PC-3 (cell line): ENCODE measurements at regions not wholly inside any gene's neighbourhood (a gene's known extent, or its start where the extent isn't known, plus 50 kb on each side); places are given as distances from the start of the nearest gene placed in this dataset.

Experiments
- ATAC-seq: fragments of 200-7000 bp; cut with Tn5 transposase; 2 replicates; pipeline ENCODE4 v1.9.1; 2020; ENCODE audit warnings: mild to moderate bottlenecking, moderate library complexity
- BruUV-seq: library from RNA; stranded (reverse); fragments of 400-500 nt; replicated peaks from 2 replicates; lab custom pipeline; 2021; lab: Mats Ljungman, UMichigan
- CTCF ChIA-PET: fragments of 300-600 bp; sonication (Branson Sonifier 250); formaldehyde crosslinking; loops from one replicate; lab custom pipeline; 2022; ENCODE audit warnings: antibody characterized with exemption; lab: Charles Lee
- POLR2A ChIA-PET: fragments of 300-600 bp; sonication (Branson Sonifier 250); formaldehyde crosslinking; loops from one replicate; lab custom pipeline; 2022; ENCODE audit warnings: antibody characterized with exemption; ENCODE audit not compliant: unreplicated experiment; lab: Charles Lee
- DNase-seq: peaks from one replicate; pipeline ENCODE4 v3.0.0-alpha.2; 2015
- H2AFZ ChIP-seq: fragments of 300-600 bp; sonication (generic); 2 replicates; pipeline ENCODE4 v1.6.0; 2016; ENCODE audit warnings: antibody characterized with exemption, low read length
- H3F3A ChIP-seq: fragments of 300-600 bp; sonication (generic); one replicate; pipeline ENCODE4 v1.6.0; 2017; ENCODE audit warnings: antibody characterized with exemption, low read length, control low read depth, mild to moderate bottlenecking; ENCODE audit not compliant: unreplicated experiment
- H3K27ac ChIP-seq: fragments of 300-600 bp; sonication (generic); 2 replicates; pipeline ENCODE4 v1.5.1; 2016; ENCODE audit warnings: mild to moderate bottlenecking, low read length
- H3K27me3 ChIP-seq: fragments of 300-600 bp; sonication (generic); 2 replicates; pipeline ENCODE4 v1.6.1; 2016; ENCODE audit warnings: low read length, mixed read lengths
- H3K36me3 ChIP-seq: fragments of 300-600 bp; sonication (generic); 2 replicates; pipeline ENCODE4 v1.6.1; 2016; ENCODE audit warnings: low read depth, mixed run types, low read length, mixed read lengths
- H3K4me1 ChIP-seq: fragments of 300-600 bp; sonication (generic); 2 replicates; pipeline ENCODE4 v1.5.1; 2016; ENCODE audit warnings: low read length; ENCODE audit not compliant: insufficient read depth
- H3K4me2 ChIP-seq: fragments of 300-600 bp; sonication (generic); 2 replicates; pipeline ENCODE4 v1.6.0; 2016; ENCODE audit warnings: low read length
- H3K4me3 ChIP-seq: fragments of 300-600 bp; sonication (generic); 2 replicates; pipeline ENCODE4 v1.5.1; 2016; ENCODE audit warnings: mild to moderate bottlenecking, low read length, mixed read lengths
- H3K79me2 ChIP-seq: fragments of 300-600 bp; sonication (generic); 2 replicates; pipeline ENCODE4 v1.6.1; 2017; ENCODE audit warnings: low read length, mixed read lengths
- H3K9ac ChIP-seq: fragments of 300-600 bp; sonication (generic); 2 replicates; pipeline ENCODE4 v1.6.0; 2016; ENCODE audit warnings: mild to moderate bottlenecking, low read length
- H3K9me2 ChIP-seq: fragments of 300-600 bp; sonication (generic); replicated peaks from 2 replicates; pipeline ENCODE4 v1.6.1; 2016; ENCODE audit warnings: mixed run types, low read length, mixed read lengths
- H3K9me3 ChIP-seq: fragments of 300-600 bp; sonication (generic); 2 replicates; pipeline ENCODE4 v1.6.1; 2016; ENCODE audit warnings: low read length, mixed read lengths
- H4K20me1 ChIP-seq: fragments of 300-600 bp; sonication (generic); 2 replicates; pipeline ENCODE4 v1.6.1; 2016; ENCODE audit warnings: low read length, mixed read lengths
- CTCF ChIP-seq: fragments of 300-600 bp; sonication (generic); conservative IDR thresholded peaks from 2 replicates; pipeline ENCODE4 v1.5.1; 2017; ENCODE audit warnings: antibody characterized with exemption, low read depth, mild to moderate bottlenecking, low read length
- EZH2 ChIP-seq: fragments of 300-600 bp; sonication (generic); IDR thresholded peaks from one replicate; pipeline ENCODE4 v1.6.1; 2017; ENCODE audit warnings: antibody characterized with exemption, mild to moderate bottlenecking, low read length; ENCODE audit not compliant: unreplicated experiment
- EZH2phosphoT487 ChIP-seq: fragments of 300-600 bp; sonication (generic); IDR thresholded peaks from 2 replicates; pipeline ENCODE4 v1.6.1; 2018; ENCODE audit warnings: mild to moderate bottlenecking, antibody characterized with exemption, low read length, borderline replicate concordance
- intact Hi-C: fragments of 100-400 bp; cut with micrococcal nuclease; formaldehyde crosslinking; loops from 2 replicates; pipeline ENCODE4 v1.9.0; 2023

DNA sequence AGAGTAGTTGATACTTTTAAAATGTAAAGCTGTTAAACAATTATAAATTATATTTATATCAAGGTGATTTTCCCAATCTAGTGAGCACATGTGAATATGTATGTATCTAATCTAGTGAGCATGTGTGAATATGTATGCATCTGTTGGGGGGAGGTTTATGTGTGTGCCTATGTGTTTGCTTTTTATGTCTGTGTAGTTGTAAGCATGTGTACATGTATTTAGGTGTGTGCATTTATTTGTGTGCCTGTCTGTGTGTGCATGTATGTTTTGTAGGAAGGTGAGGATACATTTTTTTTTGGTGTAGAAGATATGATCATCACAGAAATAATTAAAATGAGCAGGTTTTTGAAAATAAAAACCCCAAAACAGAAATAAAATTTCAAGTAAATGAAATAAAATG is 318.9 kb upstream of the CHRM3 start:
- Histone ChIP-seq H3K9me2 (no peaks in the 10 kb centered on the region), H2AFZ (no peak overlapping the region), H3K4me2 (no peak overlapping the region), H3K27me3 (no peaks in the 10 kb centered on the region), H3K36me3 (no peaks in the 10 kb centered on the region), H3K9me3 (no peaks in the 10 kb centered on the region), H3K27ac (no peak overlapping the region), H3K79me2 (no peaks in the 10 kb centered on the region), H3K4me1 (no peaks in the 10 kb centered on the region), H3K9ac (no peak overlapping the region), H3F3A (no peaks in the 10 kb centered on the region), H4K20me1 (no peaks in the 10 kb centered on the region), H3K4me3 (no peak overlapping the region)
- intact Hi-C loops, result no loop called here
- no TSS peak for BruUV-seq
- ChIA-PET CTCF (no interaction called here), POLR2A (no interaction called here)
- ATAC-seq, result no peak
- no peak for DNase-seq
- no peak for TF ChIP-seq EZH2
- TF ChIP-seq CTCF, result no peak
- TF ChIP-seq EZH2phosphoT487, result no peak

- no peaks in the 10 kb centered on the region for H4K20me1 ChIP-seq
- intact Hi-C loops, result no loop called here
- H3K27ac ChIP-seq, result no peak overlapping the region
- H3K4me2 ChIP-seq, result no peak overlapping the region
- no peaks in the 10 kb centered on the region for H3F3A ChIP-seq
- H3K9me2 ChIP-seq, result no peaks in the 10 kb centered on the region
- no peak overlapping the region for H2AFZ ChIP-seq
- TF ChIP-seq CTCF (no peak), EZH2phosphoT487 (no peak), EZH2 (no peak)
- no peak for ATAC-seq
- no peaks in the 10 kb centered on the region for H3K9me3 ChIP-seq
- DNase-seq, result no peak
- H3K36me3 ChIP-seq, result no peaks in the 10 kb centered on the region
- POLR2A ChIA-PET, result no interaction called here
- BruUV-seq, result no TSS peak
- CTCF ChIA-PET, result no interaction called here
- H3K9ac ChIP-seq, result no peak overlapping the region
- H3K27me3 ChIP-seq, result no peaks in the 10 kb centered on the region
- H3K4me3 ChIP-seq, result no peak overlapping the region
- no peaks in the 10 kb centered on the region for H3K79me2 ChIP-seq
- H3K4me1 ChIP-seq, result no peaks in the 10 kb centered on the region
Measured at GRCh38 chr1:239067058-239067457, 319.3 kb upstream of the CHRM3 start.

DNA sequence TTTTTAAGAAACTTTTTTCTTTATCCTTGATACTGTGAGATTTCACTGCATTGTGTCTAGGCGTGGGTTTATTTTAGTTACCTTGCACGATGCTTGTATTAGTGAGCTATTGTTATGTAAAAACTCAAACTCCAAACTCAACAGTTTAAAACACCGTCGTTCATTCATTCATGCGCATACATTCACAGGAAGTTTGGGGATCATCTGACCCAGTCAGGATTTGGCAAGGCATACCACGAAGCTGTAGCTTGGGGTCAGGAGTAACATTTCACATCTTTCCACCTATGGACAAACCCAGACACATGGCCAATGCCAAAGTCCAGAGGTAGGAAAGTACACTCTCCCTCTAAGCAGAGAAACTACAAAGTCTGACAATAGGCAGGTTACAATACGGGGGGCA is 324.6 kb upstream of the CHRM3 start:
- Histone ChIP-seq H3K4me1 (no peaks in the 10 kb centered on the region), H3K27me3 (no peaks in the 10 kb centered on the region), H3K4me3 (no peak overlapping the region), H3K27ac (no peak overlapping the region), H3K79me2 (no peaks in the 10 kb centered on the region), H3K9ac (no peak overlapping the region), H3K9me2 (no peaks in the 10 kb centered on the region), H4K20me1 (no peaks in the 10 kb centered on the region), H3F3A (no peaks in the 10 kb centered on the region), H3K36me3 (no peaks in the 10 kb centered on the region), H3K9me3 (no peaks in the 10 kb centered on the region), H2AFZ (no peak overlapping the region), H3K4me2 (no peak overlapping the region)
- CTCF ChIA-PET, result no interaction called here
- intact Hi-C loops, result no loop called here
- ATAC-seq (no peak), DNase-seq (no peak)
- POLR2A ChIA-PET, result no interaction called here
- BruUV-seq, result no TSS peak
- no peak for TF ChIP-seq EZH2
- no peak for TF ChIP-seq EZH2phosphoT487
- no peak for TF ChIP-seq CTCF
